Gastroesophageal sphincter (tissue), 4 donors: ENCODE measurements at regions not wholly inside any gene's neighbourhood (a gene's known extent, or its start where the extent isn't known, plus 50 kb on each side); places are given as distances from the start of the nearest gene placed in this dataset.

Experiments used
- ATAC-seq: fragments of 150-250 bp; one replicate; pipeline ENCODE4 v1.9.1; 2016; ENCODE audit warnings: mild to moderate bottlenecking, moderate library complexity
- H3K27ac ChIP-seq, 4 donors: fragments of 200-600 bp; sonication (generic) in 3 of 4; 1 replicate in 3 of 4; 2 replicates in 1 of 4; pipeline ENCODE4 v1.5.1; 2016 to 2019
- H3K27me3 ChIP-seq: fragments of 200-600 bp; sonication (generic); one replicate; pipeline ENCODE4 v1.5.1; 2019
- H3K36me3 ChIP-seq, 2 donors: fragments of 200-600 bp; sonication (generic); one replicate each; pipeline ENCODE4 v1.5.1; 2019; ENCODE audit warnings: control low read depth in 1 of 2
- H3K4me1 ChIP-seq, 3 donors: fragments of 200-600 bp; sonication (generic); 1 replicate in 2 of 3; 2 replicates in 1 of 3; pipeline ENCODE4 v1.5.1; 2016 to 2019; ENCODE audit warnings: control low read depth in 2 of 3
- H3K4me3 ChIP-seq, 2 donors: fragments of 200-600 bp; sonication (generic); one replicate each; pipeline ENCODE4 v1.5.1; 2019; ENCODE audit warnings: mild to moderate bottlenecking in 1 of 2, moderate library complexity in 1 of 2
- H3K9me3 ChIP-seq, 3 donors: fragments of 200-600 bp; sonication (generic); one replicate each; pipeline ENCODE4 v1.5.1; 2017 to 2019; ENCODE audit warnings: control low read depth in 2 of 3
- CTCF ChIP-seq, 4 experiments: fragments of 200-600 bp in 2 of 4; fragments of 450-650 bp in 2 of 4; sonication (generic) in 1 of 4; IDR thresholded peaks; one replicate each; pipeline ENCODE4 v1.5.1; 2017 to 2019; ENCODE audit warnings: antibody characterized with exemption in 4 of 4, mild to moderate bottlenecking in 2 of 4, moderate library complexity in 2 of 4
- EP300 ChIP-seq: sonication (generic); formaldehyde crosslinking; IDR thresholded peaks from one replicate; pipeline ENCODE4 v1.6.1; 2017; ENCODE audit warnings: antibody characterized with exemption, mild to moderate bottlenecking
- POLR2A ChIP-seq, 2 donors: fragments of 450-650 bp; IDR thresholded peaks; one replicate each; pipeline ENCODE4 v1.6.1; 2017; ENCODE audit warnings: antibody characterized with exemption in 2 of 2, mild to moderate bottlenecking in 2 of 2, moderate library complexity in 1 of 2
- POLR2AphosphoS5 ChIP-seq: sonication (generic); formaldehyde crosslinking; IDR thresholded peaks from one replicate; pipeline ENCODE4 v1.6.1; 2017; ENCODE audit warnings: antibody characterized with exemption
- WGBS, 2 donors: methylation state at CpG; one replicate each; pipeline ENCODE4 v1.1.5; 2018; ENCODE audit warnings: low coverage in 1 of 2; 5-methylcytosine and 5-hydroxymethylcytosine counted together

- H3K4me1 ChIP-seq = no peaks in the 10 kb centered on the region
- H3K9me3 ChIP-seq = no peaks in the 10 kb centered on the region
- TF ChIP-seq EP300 (no peak), CTCF (IDR thresholded peaks at IDR 0.05) (no peak), POLR2AphosphoS5 (no peak), POLR2A (IDR thresholded peaks at IDR 0.05) (no peak)
- H3K36me3 ChIP-seq = no peaks in the 10 kb centered on the region
- H3K27me3 ChIP-seq = no peaks in the 10 kb centered on the region
- no peak overlapping the region for H3K27ac ChIP-seq
- ATAC-seq = no peak
- no peak overlapping the region for H3K4me3 ChIP-seq
Measured at GRCh38 chr9:84563691-84564090, 105.8 kb upstream of the NTRK2 start.

- Histone ChIP-seq H3K4me3 (no peak overlapping the region), H3K4me1 (no peaks in the 10 kb centered on the region), H3K27ac (no peak overlapping the region), H3K27me3 (no peaks in the 10 kb centered on the region), H3K36me3 (no peaks in the 10 kb centered on the region), H3K9me3 (no peaks in the 10 kb centered on the region)
- ATAC-seq = no peak
- no peak for TF ChIP-seq CTCF (IDR thresholded peaks at IDR 0.05)
- no peak for TF ChIP-seq POLR2A (IDR thresholded peaks at IDR 0.05)
- no peak for TF ChIP-seq POLR2AphosphoS5
- 23 to 55% methylated on average over 1 of the region's 1 CpG for WGBS, 2 donors
Measured at GRCh38 chr9:84567805-84568204, 101.7 kb upstream of the NTRK2 start.

GRCh38 chr9:84570482-84571154, 98.9 kb upstream of the NTRK2 start:
- no CpG with 5 or more reads among the region's 2 CpGs for WGBS, 2 donors
- Histone ChIP-seq H3K9me3 (no peaks in the 10 kb centered on the region), H3K4me1 (no peaks in the 10 kb centered on the region), H3K27ac (no peak overlapping the region), H3K27me3 (no peaks in the 10 kb centered on the region), H3K4me3 (no peak overlapping the region), H3K36me3 (no peaks in the 10 kb centered on the region)
- ATAC-seq = no peak
- TF ChIP-seq CTCF (IDR thresholded peaks at IDR 0.05) (no peak), POLR2AphosphoS5 (no peak), POLR2A (IDR thresholded peaks at IDR 0.05) (no peak), EP300 (no peak)

- Histone ChIP-seq H3K9me3 (no peaks in the 10 kb centered on the region), H3K4me1 (no peaks in the 10 kb centered on the region), H3K4me3 (no peak overlapping the region), H3K27me3 (no peaks in the 10 kb centered on the region), H3K36me3 (no peaks in the 10 kb centered on the region), H3K27ac (no peak overlapping the region)
- WGBS, 2 donors = 44 to 60% methylated on average over 3 to 4 of the region's 4 CpGs
- no peak for TF ChIP-seq EP300
- no peak for TF ChIP-seq POLR2A (IDR thresholded peaks at IDR 0.05)
- TF ChIP-seq POLR2AphosphoS5 = no peak
- TF ChIP-seq CTCF (IDR thresholded peaks at IDR 0.05) = no peak
- ATAC-seq = no peak
Measured at GRCh38 chr9:84573083-84573482, 96.4 kb upstream of the NTRK2 start.

GRCh38 chr9:84575705-84576104, 93.8 kb upstream of the NTRK2 start:
- WGBS, 2 donors = 77 to 93% methylated on average over 4 of the region's 4 CpGs
- no peaks in the 10 kb centered on the region for H3K9me3 ChIP-seq
- H3K4me1 ChIP-seq = no peaks in the 10 kb centered on the region
- ATAC-seq = no peak
- H3K4me3 ChIP-seq = no peak overlapping the region
- no peak overlapping the region for H3K27ac ChIP-seq
- no peaks in the 10 kb centered on the region for H3K27me3 ChIP-seq
- no peaks in the 10 kb centered on the region for H3K36me3 ChIP-seq
- TF ChIP-seq CTCF (IDR thresholded peaks at IDR 0.05) (no peak), POLR2A (IDR thresholded peaks at IDR 0.05) (no peak), POLR2AphosphoS5 (no peak), EP300 (no peak)
